Endothelial cell (in vitro differentiated cells): ENCODE measurements at regions not wholly inside any gene's neighbourhood (a gene's known extent, or its start where the extent isn't known, plus 50 kb on each side); places are given as distances from the start of the nearest gene placed in this dataset.
"Not testable (repeated sequence)": the region's sequence is repeated elsewhere in the genome, so short reads cannot be mapped to it uniquely, and the experiment has no call there.

Source experiments
- DNase-seq: peaks from one replicate; pipeline ENCODE4 v3.0.0; 2021; ENCODE audit warnings: low spot score
- H3K27ac Mint-ChIP-seq: one replicate; pipeline ENCODE4 v1.8.0; 2021; ENCODE audit warnings: mixed read lengths, inconsistent platforms; ENCODE audit not compliant: unreplicated experiment
- H3K27me3 Mint-ChIP-seq: one replicate; pipeline ENCODE4 v1.8.0; 2021; ENCODE audit warnings: mild to moderate bottlenecking, moderate library complexity, mixed read lengths, inconsistent platforms; ENCODE audit not compliant: unreplicated experiment
- H3K36me3 Mint-ChIP-seq: one replicate; pipeline ENCODE4 v1.8.0; 2021; ENCODE audit warnings: mild to moderate bottlenecking, low read depth, mixed read lengths, inconsistent platforms; ENCODE audit not compliant: unreplicated experiment
- H3K4me1 Mint-ChIP-seq: one replicate; pipeline ENCODE4 v1.8.0; 2021; ENCODE audit warnings: mild to moderate bottlenecking, mixed read lengths, inconsistent platforms; ENCODE audit not compliant: unreplicated experiment
- H3K4me3 Mint-ChIP-seq: one replicate; pipeline ENCODE4 v1.8.0; 2021; ENCODE audit warnings: mild to moderate bottlenecking, mixed read lengths, inconsistent platforms; ENCODE audit not compliant: unreplicated experiment
- H3K9me3 Mint-ChIP-seq: one replicate; pipeline ENCODE4 v1.8.0; 2021; ENCODE audit warnings: mixed read lengths, inconsistent platforms; ENCODE audit not compliant: unreplicated experiment
- TF ChIP-seq, protein P1 (sequence below): fragments of 200-600 bp; sonication (generic); IDR thresholded peaks from one replicate; pipeline ENCODE4 v1.5.0; 2021; ENCODE audit warnings: antibody characterized with exemption; ENCODE audit not compliant: unreplicated experiment

GRCh38 chr1:58220836-58221472 is 325.6 kb downstream of the OMA1 start:
- Mint-ChIP-seq H3K27me3 (peaks cover 2% of the 10 kb centered on the region), H3K36me3 (no peaks in the 10 kb centered on the region), H3K4me1 (no peaks in the 10 kb centered on the region), H3K4me3 (no peak overlapping the region), H3K27ac (no peak overlapping the region), H3K9me3 (no peaks in the 10 kb centered on the region)
- TF ChIP-seq, protein P1, sequence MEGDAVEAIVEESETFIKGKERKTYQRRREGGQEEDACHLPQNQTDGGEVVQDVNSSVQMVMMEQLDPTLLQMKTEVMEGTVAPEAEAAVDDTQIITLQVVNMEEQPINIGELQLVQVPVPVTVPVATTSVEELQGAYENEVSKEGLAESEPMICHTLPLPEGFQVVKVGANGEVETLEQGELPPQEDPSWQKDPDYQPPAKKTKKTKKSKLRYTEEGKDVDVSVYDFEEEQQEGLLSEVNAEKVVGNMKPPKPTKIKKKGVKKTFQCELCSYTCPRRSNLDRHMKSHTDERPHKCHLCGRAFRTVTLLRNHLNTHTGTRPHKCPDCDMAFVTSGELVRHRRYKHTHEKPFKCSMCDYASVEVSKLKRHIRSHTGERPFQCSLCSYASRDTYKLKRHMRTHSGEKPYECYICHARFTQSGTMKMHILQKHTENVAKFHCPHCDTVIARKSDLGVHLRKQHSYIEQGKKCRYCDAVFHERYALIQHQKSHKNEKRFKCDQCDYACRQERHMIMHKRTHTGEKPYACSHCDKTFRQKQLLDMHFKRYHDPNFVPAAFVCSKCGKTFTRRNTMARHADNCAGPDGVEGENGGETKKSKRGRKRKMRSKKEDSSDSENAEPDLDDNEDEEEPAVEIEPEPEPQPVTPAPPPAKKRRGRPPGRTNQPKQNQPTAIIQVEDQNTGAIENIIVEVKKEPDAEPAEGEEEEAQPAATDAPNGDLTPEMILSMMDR = no peak
- DNase-seq = no peak

DNA sequence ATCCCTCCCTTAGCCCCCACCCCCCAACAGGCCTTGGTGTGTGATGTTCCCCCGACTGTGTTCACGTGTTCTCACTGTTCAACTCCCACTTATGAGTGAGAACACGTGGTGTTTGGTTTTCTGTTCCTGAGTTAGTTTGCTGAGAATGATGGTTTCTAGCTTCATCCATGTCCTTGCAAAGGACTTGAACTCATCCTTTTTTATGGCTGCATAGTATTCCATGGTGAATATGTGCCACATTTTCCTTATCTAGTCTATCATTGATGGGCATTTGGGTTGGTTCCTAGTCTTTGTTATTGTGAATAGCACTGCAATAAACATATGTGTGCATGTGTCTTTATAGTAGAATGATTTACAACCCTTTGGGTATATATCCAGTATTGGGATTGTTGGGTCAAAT is 330.4 kb downstream of the OMA1 start:
- not testable (repeated sequence) for H3K9me3 Mint-ChIP-seq, H3K27me3 Mint-ChIP-seq, H3K4me1 Mint-ChIP-seq, H3K36me3 Mint-ChIP-seq, DNase-seq, H3K4me3 Mint-ChIP-seq, H3K27ac Mint-ChIP-seq

DNA sequence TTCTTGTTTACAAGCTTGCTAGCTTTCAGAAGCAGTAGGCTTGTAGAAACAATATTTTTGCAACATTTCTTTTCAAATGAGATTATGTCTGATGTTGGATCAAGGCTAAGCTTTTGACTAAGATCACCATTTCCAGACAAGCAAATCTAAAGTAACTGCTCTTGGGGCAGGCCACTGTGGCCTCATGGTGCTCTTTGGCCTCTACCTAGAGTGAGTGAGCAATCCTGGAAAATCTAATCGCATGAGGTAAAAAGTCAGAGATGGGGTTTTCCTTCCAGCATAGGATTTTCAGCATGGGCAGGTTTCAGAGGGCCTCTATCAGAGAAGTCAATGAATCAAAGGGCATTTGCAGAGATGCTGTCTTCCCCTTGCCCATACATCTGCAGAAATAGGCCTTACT is 331.9 kb downstream of the OMA1 start:
- peaks cover 2% of the 10 kb centered on the region for H3K27me3 Mint-ChIP-seq

GRCh38 chr1:58211869-58212268 is 334.7 kb downstream of the OMA1 start:
- TF ChIP-seq, protein P1 = no peak
- DNase-seq = no peak
- Mint-ChIP-seq H3K27ac (no peak overlapping the region), H3K4me3 (no peak overlapping the region), H3K36me3 (no peaks in the 10 kb centered on the region), H3K9me3 (no peaks in the 10 kb centered on the region), H3K4me1 (no peaks in the 10 kb centered on the region), H3K27me3 (no peaks in the 10 kb centered on the region)

More for the DNA sequence above, 331.9 kb downstream of the OMA1 start:
- H3K4me1 Mint-ChIP-seq = no peaks in the 10 kb centered on the region
- H3K27ac Mint-ChIP-seq = no peak overlapping the region
- TF ChIP-seq, protein P1 = no peak
- no peaks in the 10 kb centered on the region for H3K36me3 Mint-ChIP-seq
- DNase-seq = no peak
- H3K9me3 Mint-ChIP-seq = no peaks in the 10 kb centered on the region
- no peak overlapping the region for H3K4me3 Mint-ChIP-seq

DNA sequence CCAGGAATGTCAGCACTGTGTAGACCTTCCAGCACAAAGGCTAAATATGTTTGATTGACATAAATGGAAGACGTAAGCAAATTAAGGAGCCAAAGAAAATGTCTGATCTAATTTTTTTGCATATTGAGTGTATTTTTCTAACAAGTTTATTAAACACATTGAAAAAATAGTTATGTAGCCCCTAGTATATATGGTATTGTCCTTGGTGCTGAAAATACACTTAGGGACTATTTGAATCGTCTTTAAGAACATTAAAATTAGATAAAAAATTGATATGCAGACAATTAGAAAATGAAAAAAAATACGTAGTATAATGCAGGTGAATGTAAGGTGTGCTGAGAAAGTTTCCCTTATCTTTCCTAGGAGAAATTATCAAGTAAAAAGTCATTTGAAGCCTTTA is 337.0 kb downstream of the OMA1 start:
- TF ChIP-seq, protein P1 = no peak
- Mint-ChIP-seq H3K27ac (no peak overlapping the region), H3K4me3 (no peak overlapping the region), H3K4me1 (no peaks in the 10 kb centered on the region), H3K9me3 (no peaks in the 10 kb centered on the region), H3K36me3 (no peaks in the 10 kb centered on the region), H3K27me3 (no peaks in the 10 kb centered on the region)
- no peak for DNase-seq
